K562 (cell line): ENCODE measurements at regions not wholly inside any gene's neighbourhood (a gene's known extent, or its start where the extent isn't known, plus 50 kb on each side); places are given as distances from the start of the nearest gene placed in this dataset.

ENCODE experiments used
- ATAC-seq: fragments of 200-7000 bp; cut with Tn5 transposase; 3 replicates; pipeline ENCODE4 v1.9.1; 2020; ENCODE audit warnings: moderate library complexity
- BruUV-seq: library from RNA; stranded (reverse); fragments of 400-500 nt; replicated peaks from 2 replicates; lab custom pipeline; 2021; lab: Mats Ljungman, UMichigan
- CTCF ChIA-PET: fragments of 300-600 bp; formaldehyde crosslinking; extraction: SDS; loops from one replicate; lab custom pipeline; 2021; ENCODE audit warnings: low intra/inter-chr PET ratio; lab: Yijun Ruan, JAX
- POLR2A ChIA-PET: fragments of 300-600, 350-650 bp; sonication (Branson Sonifier 250); formaldehyde crosslinking; extraction: SDS; loops from one replicate; lab custom pipeline; 2021; ENCODE audit warnings: antibody characterized with exemption, inconsistent platforms; lab: Yijun Ruan, JAX
- DNase-seq, 4 experiments: peaks; one replicate each; pipeline versions ENCODE4 v3.0.0 to v3.0.0-alpha.2; 2011 to 2018; ENCODE audit warnings: low spot score in 3 of 4, mixed read lengths in 3 of 4; ENCODE audit errors: extremely low read depth in 1 of 4
- FAIRE-seq: peaks from 2 replicates; lab custom pipeline; 2011; peaks lifted over from hg19 to GRCh38; lab: Jason Lieb, UNC
- H2AFZ ChIP-seq: 2 replicates; pipeline ENCODE4 v1.6.0; 2011; ENCODE audit warnings: low read depth, low read length, control low read depth, inconsistent platforms
- H3K27ac ChIP-seq: fragments of 200-600 bp; 3 replicates; pipeline ENCODE4 v1.8.0; 2011; ENCODE audit warnings: low read depth, mild to moderate bottlenecking, control low read depth, inconsistent platforms, low read length, moderate library complexity, mixed read lengths; ENCODE audit errors: extremely low read depth
- H3K27me3 ChIP-seq, 2 experiments: fragments of 300-600 bp in 1 of 2; 2 replicates in 1 of 2; 3 replicates in 1 of 2; pipeline versions ENCODE4 v1.6.0 to v1.8.0; 2011; ENCODE audit warnings: inconsistent platforms in 2 of 2, low read length in 2 of 2, mild to moderate bottlenecking in 1 of 2, mixed read lengths in 1 of 2, moderate library complexity in 1 of 2; ENCODE audit not compliant: control insufficient read depth in 2 of 2, insufficient read depth in 2 of 2
- H3K36me3 ChIP-seq: fragments of 300-600 bp; 3 replicates; pipeline ENCODE4 v1.8.0; 2011; ENCODE audit warnings: mild to moderate bottlenecking, low read length, inconsistent platforms; ENCODE audit not compliant: control insufficient read depth, insufficient read depth
- H3K4me1 ChIP-seq, 2 experiments: fragments of 200-600 bp in 1 of 2; replicated peaks in 1 of 2; 2 replicates in 1 of 2; 3 replicates in 1 of 2; pipeline versions ENCODE4 v1.5.1 to v1.8.0; 2011; ENCODE audit warnings: inconsistent platforms in 2 of 2, low read length in 2 of 2, mild to moderate bottlenecking in 1 of 2, mixed read lengths in 1 of 2, moderate library complexity in 1 of 2; ENCODE audit not compliant: control insufficient read depth in 2 of 2, insufficient read depth in 2 of 2
- H3K4me2 ChIP-seq: 2 replicates; pipeline ENCODE4 v1.6.1; 2011; ENCODE audit warnings: low read length, control low read depth, inconsistent platforms, mixed read lengths; ENCODE audit not compliant: insufficient read depth
- H3K4me3 ChIP-seq: fragments of 200-600 bp; sonication (generic), shearing (Covaris generic); 2 replicates; pipeline ENCODE4 v1.5.1; 2016; ENCODE audit warnings: control low read depth, inconsistent platforms
- H3K79me2 ChIP-seq: fragments of 200-600 bp; 3 replicates; pipeline ENCODE4 v1.8.0; 2011; ENCODE audit warnings: low read length, inconsistent platforms; ENCODE audit not compliant: control insufficient read depth, insufficient read depth
- H3K9ac ChIP-seq, 2 experiments: 2 replicates each; pipeline versions ENCODE4 v1.6.0 to v1.6.1; 2011; ENCODE audit warnings: low read depth in 2 of 2, low read length in 2 of 2, control low read depth in 1 of 2, inconsistent platforms in 1 of 2, mild to moderate bottlenecking in 1 of 2, mixed read lengths in 1 of 2; ENCODE audit not compliant: insufficient read depth in 1 of 2
- H3K9me1 ChIP-seq: one replicate; pipeline ENCODE4 v1.6.0; 2011; ENCODE audit warnings: inconsistent platforms, mild to moderate bottlenecking, low read length, moderate library complexity; ENCODE audit not compliant: control insufficient read depth, insufficient read depth
- H3K9me3 ChIP-seq: replicated peaks from 2 replicates; pipeline ENCODE4 v1.5.1; 2011; ENCODE audit warnings: low read depth, low read length, inconsistent platforms; ENCODE audit not compliant: control insufficient read depth, insufficient read depth
- H4K20me1 ChIP-seq: replicated peaks from 2 replicates; pipeline ENCODE4 v1.6.1; 2011; ENCODE audit warnings: low read length, inconsistent platforms, mixed read lengths; ENCODE audit not compliant: control insufficient read depth, insufficient read depth
- CBFA2T2 ChIP-seq: fragments of 450-650 bp; conservative IDR thresholded peaks from 2 replicates; pipeline ENCODE4 v1.6.1; 2017; ENCODE audit warnings: mild to moderate bottlenecking
- CBFA2T3 ChIP-seq: fragments of 450-650 bp; IDR thresholded peaks from 2 replicates; pipeline ENCODE4 v1.6.1; 2017
- EGR1 ChIP-seq: fragments of 450-650 bp; conservative IDR thresholded peaks from 2 replicates; pipeline ENCODE4 v1.6.1; 2017; ENCODE audit warnings: mild to moderate bottlenecking
- JUND ChIP-seq, 2 experiments: IDR thresholded peaks; 2 replicates in 1 of 2; 3 replicates in 1 of 2; pipeline ENCODE4 v1.6.1; 2011; ENCODE audit warnings: borderline replicate concordance in 2 of 2, low read depth in 2 of 2, low read length in 2 of 2, improper control_type of control experiment in 1 of 2, missing biosample characterization in 1 of 2, missing genetic modification characterization in 1 of 2, missing genetic modification reagents in 1 of 2
- MAZ ChIP-seq, 2 experiments: fragments of 450-650 bp in 1 of 2; sonication (generic) in 1 of 2; formaldehyde crosslinking; IDR thresholded peaks in 1 of 2; conservative IDR thresholded peaks in 1 of 2; 2 replicates each; pipeline versions ENCODE4 v1.4.0 to v1.5.0; 2020; ENCODE audit warnings: mild to moderate bottlenecking in 1 of 2, missing genetic modification reagents in 1 of 2
- NR2C2 ChIP-seq, 2 experiments: fragments of 200-800 bp in 1 of 2; sonication (Bioruptor generic) in 1 of 2; sonication (generic) in 1 of 2; formaldehyde crosslinking in 1 of 2; IDR thresholded peaks; 2 replicates each; pipeline versions ENCODE4 v1.6.1 to v1.8.0; 2016 to 2022; ENCODE audit warnings: mild to moderate bottlenecking in 1 of 2, missing compliant biosample characterization in 1 of 2, missing genetic modification characterization in 1 of 2, missing genetic modification reagents in 1 of 2
- TOE1 ChIP-seq, 2 experiments: fragments of 450-650 bp in 1 of 2; sonication (generic) in 1 of 2; formaldehyde crosslinking in 1 of 2; IDR thresholded peaks; 2 replicates each; pipeline versions ENCODE4 v1.7.1 to v1.8.0; 2016 to 2022; ENCODE audit warnings: borderline replicate concordance in 2 of 2, mild to moderate bottlenecking in 2 of 2, antibody characterized with exemption in 1 of 2, inconsistent platforms in 1 of 2, low read depth in 1 of 2, missing genetic modification reagents in 1 of 2, moderate library complexity in 1 of 2
- ZBTB40 ChIP-seq, 2 experiments: fragments of 450-650 bp in 1 of 2; sonication (generic) in 1 of 2; formaldehyde crosslinking in 1 of 2; IDR thresholded peaks; 2 replicates each; pipeline versions ENCODE4 v1.7.1 to v1.9.0; 2016 to 2022; ENCODE audit warnings: inconsistent platforms in 1 of 2, mild to moderate bottlenecking in 1 of 2, missing genetic modification reagents in 1 of 2
- ZFX ChIP-seq: sonication (generic); formaldehyde crosslinking; IDR thresholded peaks from 2 replicates; pipeline ENCODE4 v1.8.0; 2022; ENCODE audit warnings: mild to moderate bottlenecking, missing genetic modification reagents, moderate library complexity
- WGBS: fragments of 100-300 bp; shearing (Covaris generic); methylation state at CpG from one replicate; pipeline ENCODE4 v1.1.6; 2016; ENCODE audit warnings: low coverage, mixed read lengths; ENCODE audit not compliant: insufficient coverage; ENCODE audit errors: missing lambda C conversion rate; 5-methylcytosine and 5-hydroxymethylcytosine counted together
- in situ Hi-C: fragments of 300-500 bp; cut with MboI; formaldehyde crosslinking; loops from 4 replicates; pipeline ENCODE4 v1.15.0; 2018; ENCODE audit warnings: inconsistent platforms, mixed read lengths
- intact Hi-C: fragments of 100-400 bp; cut with micrococcal nuclease; formaldehyde crosslinking; loops from 2 replicates; pipeline ENCODE4 v1.14.2; 2022

GRCh38 chr15:99454941-99455788 is 110.6 kb upstream of the MEF2A start:
- intact Hi-C loops: no loop called here
- TF ChIP-seq ZBTB40 (IDR thresholded peaks at IDR 0.05) (no peak), ZBTB40 (CRISPR knock-in tag; IDR thresholded peaks at IDR 0.05) (no peak), EGR1 (peak; percentile 20; the same call in 1 of the 2 replicates), TOE1 (IDR thresholded peaks at IDR 0.05; ENCODE audit: borderline replicate concordance) (no peak), TOE1 (CRISPR knock-in tag; IDR thresholded peaks at IDR 0.05; ENCODE audit: borderline replicate concordance, low read depth) (no peak), CBFA2T2 (0 out of 2 replicates have a peak, but pooled peaks have one; percentile 3), ZFX (CRISPR knock-in tag) (0 out of 2 replicates have a peak, but pooled peaks have one; percentile 25), NR2C2 (CRISPR knock-in tag; IDR thresholded peaks at IDR 0.05) (no peak), NR2C2 (tag; IDR thresholded peaks at IDR 0.05) (peak; percentile 31; the same call in 1 of the 2 replicates), MAZ (CRISPR knock-in tag; conservative IDR thresholded peaks at IDR 0.05 in 1 of 2, IDR thresholded peaks at IDR 0.05 in 1 of 2) (peak in 1 of 2 experiments; percentile 72; a peak in 2 of 4 replicates), CBFA2T3 (0 out of 2 replicates have a peak, but pooled peaks have one; percentile 11), JUND (IDR thresholded peaks at IDR 0.05; ENCODE audit: borderline replicate concordance, low read depth, low read length) (peak; percentile 35; the same call in 1 of the 2 replicates), JUND (tag; IDR thresholded peaks at IDR 0.05; ENCODE audit: borderline replicate concordance, low read depth, low read length) (no peak; the same call in 2 of the 3 replicates)

More at GRCh38 chr15:99454941-99455788, 110.6 kb upstream of the MEF2A start:
- WGBS: 2% methylated on average over 12 of the region's 19 CpGs
- ChIA-PET POLR2A (interaction anchor here (0.6 to 1.1 kb wide), 2 partner anchors 183 to 547 kb away, joined by 3 read pairs; no protein-coding TSS in a partner anchor), CTCF (no interaction called here)
- peaks cover 21 to 53% of the 10 kb centered on the region in 2 experiments; a peak in 4 of 5 replicates for H3K27me3 ChIP-seq
- 0 out of 2 replicates have a peak overlapping the region, but pooled peaks have one; percentile 40 for H2AFZ ChIP-seq
- no peaks in the 10 kb centered on the region for H3K9me1 ChIP-seq
- peak in 2 of 4 experiments; percentile 40 to 57 for DNase-seq
- H3K27ac ChIP-seq: no peak overlapping the region
- FAIRE-seq: peak; percentile 65
- peaks cover 4% of the 10 kb centered on the region; the same call in 1 of the 2 replicates for H4K20me1 ChIP-seq
- peak overlapping the region; percentile 10; the same call in 1 of the 2 replicates for H3K4me2 ChIP-seq
- ATAC-seq: peak; percentile 60
- H3K9me3 ChIP-seq: no peaks in the 10 kb centered on the region
- H3K36me3 ChIP-seq: no peaks in the 10 kb centered on the region
- no peak overlapping the region for H3K9ac ChIP-seq
- peaks cover 0 to 7% of the 10 kb centered on the region in 2 experiments; a peak in 3 of 5 replicates for H3K4me1 ChIP-seq
- in situ Hi-C loops: no loop called here
- BruUV-seq: no TSS peak
- H3K4me3 ChIP-seq: no peak overlapping the region
- H3K79me2 ChIP-seq: no peaks in the 10 kb centered on the region
